ENCODE measurements at regions not wholly inside any gene's neighbourhood (a gene's known extent, or its start where the extent isn't known, plus 50 kb on each side); places are given as distances from the start of the nearest gene placed in this dataset.

DNA sequence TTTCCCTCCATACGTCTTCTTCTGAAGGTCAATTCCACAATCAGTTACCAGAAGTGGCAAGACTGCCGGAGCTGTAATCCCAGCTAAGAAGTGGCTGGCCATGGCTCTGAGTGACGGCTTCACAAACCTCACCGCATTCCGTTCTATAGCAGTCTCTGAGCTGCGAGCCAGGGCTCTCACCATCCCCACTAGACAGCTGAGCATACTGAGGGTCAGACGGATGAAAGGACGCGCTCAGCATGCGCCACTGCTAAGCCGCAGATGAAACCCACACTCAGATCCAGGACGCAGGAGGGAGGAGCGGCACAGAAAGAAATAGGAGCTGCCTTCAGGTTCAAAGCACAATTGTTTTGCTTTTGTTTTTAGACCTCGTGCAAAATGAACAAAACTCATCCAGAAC, 97.9 kb downstream of the ANKRD60 start:
- peaks cover 0 to 2% (median 0%) of the 10 kb centered on the region in 3 donors for H3K9me3 ChIP-seq (ENCODE audit: control insufficient read depth in 2 of 3, insufficient read depth in 1 of 3, low read length in 3 of 3)
- DNase-seq (no peak), FAIRE-seq (no peak)
- no peak overlapping the region for H3K4me3 ChIP-seq (ENCODE audit: low read length in 3 of 3)
- H3K4me1 ChIP-seq (ENCODE audit: control insufficient read depth in 2 of 3, insufficient read depth in 2 of 3, low read depth in 1 of 3, low read length in 3 of 3), result no peaks in the 10 kb centered on the region
- no peak overlapping the region for H3K9ac ChIP-seq (ENCODE audit: low read length in 3 of 3)
- no peaks in the 10 kb centered on the region for H3K27me3 ChIP-seq (ENCODE audit: control insufficient read depth, insufficient read depth, low read length)
- no peaks in the 10 kb centered on the region for H3K36me3 ChIP-seq (ENCODE audit: control insufficient read depth in 2 of 3, insufficient read depth in 3 of 3, low read length in 3 of 3)
- TF ChIP-seq, protein P1, sequence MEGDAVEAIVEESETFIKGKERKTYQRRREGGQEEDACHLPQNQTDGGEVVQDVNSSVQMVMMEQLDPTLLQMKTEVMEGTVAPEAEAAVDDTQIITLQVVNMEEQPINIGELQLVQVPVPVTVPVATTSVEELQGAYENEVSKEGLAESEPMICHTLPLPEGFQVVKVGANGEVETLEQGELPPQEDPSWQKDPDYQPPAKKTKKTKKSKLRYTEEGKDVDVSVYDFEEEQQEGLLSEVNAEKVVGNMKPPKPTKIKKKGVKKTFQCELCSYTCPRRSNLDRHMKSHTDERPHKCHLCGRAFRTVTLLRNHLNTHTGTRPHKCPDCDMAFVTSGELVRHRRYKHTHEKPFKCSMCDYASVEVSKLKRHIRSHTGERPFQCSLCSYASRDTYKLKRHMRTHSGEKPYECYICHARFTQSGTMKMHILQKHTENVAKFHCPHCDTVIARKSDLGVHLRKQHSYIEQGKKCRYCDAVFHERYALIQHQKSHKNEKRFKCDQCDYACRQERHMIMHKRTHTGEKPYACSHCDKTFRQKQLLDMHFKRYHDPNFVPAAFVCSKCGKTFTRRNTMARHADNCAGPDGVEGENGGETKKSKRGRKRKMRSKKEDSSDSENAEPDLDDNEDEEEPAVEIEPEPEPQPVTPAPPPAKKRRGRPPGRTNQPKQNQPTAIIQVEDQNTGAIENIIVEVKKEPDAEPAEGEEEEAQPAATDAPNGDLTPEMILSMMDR (IDR thresholded peaks at IDR 0.05; ENCODE audit: borderline replicate concordance, extremely low read depth, insufficient read depth), result no peak
- intact Hi-C loops (cut with DNase I), result no loop called here
- no peak overlapping the region for H3K27ac ChIP-seq (ENCODE audit: low read depth in 2 of 2, low read length in 2 of 2)

DNA sequence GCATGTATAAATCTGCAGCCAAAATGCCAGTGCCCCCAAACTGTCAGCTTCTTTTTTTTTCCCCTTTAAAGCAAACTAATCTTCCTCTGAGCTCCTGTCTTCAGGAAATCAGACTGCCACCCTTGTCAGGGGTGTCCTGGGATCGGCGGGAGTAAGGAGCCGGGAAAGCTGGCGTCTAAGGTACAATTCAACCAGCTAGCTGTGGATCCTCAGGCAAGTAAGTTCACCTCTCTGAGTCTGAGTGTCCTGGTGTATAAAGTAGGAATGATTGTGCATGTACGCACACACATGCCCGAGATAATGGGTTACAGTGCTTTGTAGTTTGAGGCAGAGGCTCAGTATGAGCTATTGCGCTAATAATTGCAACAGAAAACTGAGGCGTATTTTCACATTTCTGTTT, 98.3 kb downstream of the ANKRD60 start:
- Histone ChIP-seq H3K4me3 (ENCODE audit: low read length in 3 of 3) (no peak overlapping the region), H3K36me3 (ENCODE audit: control insufficient read depth in 2 of 3, insufficient read depth in 3 of 3, low read length in 3 of 3) (no peaks in the 10 kb centered on the region), H3K27me3 (ENCODE audit: control insufficient read depth, insufficient read depth, low read length) (no peaks in the 10 kb centered on the region), H3K27ac (ENCODE audit: low read depth in 2 of 2, low read length in 2 of 2) (no peak overlapping the region), H3K9me3 (ENCODE audit: control insufficient read depth in 2 of 3, insufficient read depth in 1 of 3, low read length in 3 of 3) (peaks cover 0 to 6% (median 0%) of the 10 kb centered on the region in 3 donors), H3K9ac (ENCODE audit: low read length in 3 of 3) (no peak overlapping the region), H3K4me1 (ENCODE audit: control insufficient read depth in 2 of 3, insufficient read depth in 2 of 3, low read depth in 1 of 3, low read length in 3 of 3) (no peaks in the 10 kb centered on the region)
- TF ChIP-seq, protein P1 (IDR thresholded peaks at IDR 0.05; ENCODE audit: borderline replicate concordance, extremely low read depth, insufficient read depth), result no peak
- intact Hi-C loops (cut with DNase I), result no loop called here
- no peak for FAIRE-seq
- no peak for DNase-seq

DNA sequence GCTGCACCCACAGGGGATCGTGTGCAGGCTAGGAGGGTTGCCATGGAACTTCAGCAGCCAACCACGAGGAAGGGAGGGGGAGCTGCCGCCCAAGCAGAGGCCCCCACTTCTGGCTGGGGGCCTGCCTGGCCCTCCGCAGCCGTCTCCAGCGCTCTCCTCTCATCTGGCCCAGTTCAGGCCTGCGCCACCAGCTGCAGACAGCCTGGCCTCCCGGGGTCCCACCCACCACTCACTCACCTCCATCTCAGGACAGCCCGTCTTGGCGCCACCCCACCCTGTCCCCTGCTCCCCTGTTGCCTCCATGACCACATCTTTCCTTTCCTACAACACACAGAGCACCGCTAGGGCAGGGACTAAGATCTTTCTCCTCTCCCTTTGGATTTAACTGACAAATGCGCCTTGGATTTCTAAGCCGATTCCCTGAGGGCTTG, 98.7 kb downstream of the ANKRD60 start:
- FAIRE-seq (no peak), DNase-seq (no peak)
- no peak overlapping the region for H3K4me3 ChIP-seq (ENCODE audit: low read length in 3 of 3)
- H3K27ac ChIP-seq (ENCODE audit: low read depth in 2 of 2, low read length in 2 of 2), result no peak overlapping the region
- H3K27me3 ChIP-seq (ENCODE audit: control insufficient read depth, insufficient read depth, low read length), result no peaks in the 10 kb centered on the region
- TF ChIP-seq, protein P1 (IDR thresholded peaks at IDR 0.05; ENCODE audit: borderline replicate concordance, extremely low read depth, insufficient read depth), result no peak
- H3K4me1 ChIP-seq (ENCODE audit: control insufficient read depth in 2 of 3, insufficient read depth in 2 of 3, low read depth in 1 of 3, low read length in 3 of 3), result no peaks in the 10 kb centered on the region
- H3K9me3 ChIP-seq (ENCODE audit: control insufficient read depth in 2 of 3, insufficient read depth in 1 of 3, low read length in 3 of 3), result peaks cover 0 to 9% (median under 1%) of the 10 kb centered on the region in 3 donors
- intact Hi-C loops (cut with DNase I), result no loop called here
- H3K9ac ChIP-seq (ENCODE audit: low read length in 3 of 3), result no peak overlapping the region
- H3K36me3 ChIP-seq (ENCODE audit: control insufficient read depth in 2 of 3, insufficient read depth in 3 of 3, low read length in 3 of 3), result no peaks in the 10 kb centered on the region

All from kidney (tissue), 13 donors.